Fibroblast of lung (primary cell): ENCODE measurements at regions not wholly inside any gene's neighbourhood (a gene's known extent, or its start where the extent isn't known, plus 50 kb on each side); places are given as distances from the start of the nearest gene placed in this dataset.

Source experiments
- DNase-seq, 2 donors: peaks; one replicate each; pipeline versions ENCODE4 v3.0.0 to v3.0.0-alpha.2; 2010; ENCODE audit warnings: low read depth in 2 of 2
- H2AFZ ChIP-seq: 2 replicates; pipeline ENCODE4 v1.5.1; 2012; ENCODE audit warnings: low read length, control low read depth, inconsistent platforms
- H3K27ac ChIP-seq: 2 replicates; pipeline ENCODE4 v1.5.1; 2011; ENCODE audit warnings: low read length, control low read depth; ENCODE audit not compliant: insufficient read depth
- H3K27me3 ChIP-seq: 2 replicates; pipeline ENCODE4 v1.5.1; 2011; ENCODE audit warnings: mild to moderate bottlenecking, low read length; ENCODE audit not compliant: control insufficient read depth, insufficient read depth
- H3K36me3 ChIP-seq: 2 replicates; pipeline ENCODE4 v1.5.1; 2011; ENCODE audit warnings: low read length; ENCODE audit not compliant: control insufficient read depth, insufficient read depth
- H3K4me1 ChIP-seq: 2 replicates; pipeline ENCODE4 v1.5.1; 2011; ENCODE audit warnings: low read length; ENCODE audit not compliant: control insufficient read depth, insufficient read depth; ENCODE audit errors: extremely low read depth
- H3K4me2 ChIP-seq: 2 replicates; pipeline ENCODE4 v1.5.1; 2011; ENCODE audit warnings: low read length, control low read depth; ENCODE audit not compliant: insufficient read depth; ENCODE audit errors: extremely low read depth
- H3K4me3 ChIP-seq, 4 experiments: fragments of 200-600 bp in 1 of 4; sonication (generic) in 1 of 4; replicated peaks in 1 of 4; 2 replicates each; pipeline ENCODE4 v1.5.1; 2011 to 2016; ENCODE audit warnings: low read length in 4 of 4, low read depth in 3 of 4, mild to moderate bottlenecking in 3 of 4, control low read depth in 2 of 4, inconsistent platforms in 1 of 4, mixed read lengths in 1 of 4; ENCODE audit not compliant: insufficient read depth in 1 of 4; ENCODE audit errors: control extremely low read depth in 1 of 4
- H3K79me2 ChIP-seq: 2 replicates; pipeline ENCODE4 v1.5.1; 2012; ENCODE audit warnings: mild to moderate bottlenecking, low read length, inconsistent platforms; ENCODE audit not compliant: control insufficient read depth, insufficient read depth
- H3K9ac ChIP-seq: 2 replicates; pipeline ENCODE4 v1.5.1; 2011; ENCODE audit warnings: mild to moderate bottlenecking, low read length, control low read depth; ENCODE audit not compliant: insufficient read depth
- H3K9me3 ChIP-seq: 2 replicates; pipeline ENCODE4 v1.5.1; 2012; ENCODE audit warnings: low read depth, low read length; ENCODE audit not compliant: control insufficient read depth, insufficient read depth
- H4K20me1 ChIP-seq: 2 replicates; pipeline ENCODE4 v1.5.1; 2011; ENCODE audit warnings: low read length; ENCODE audit not compliant: control insufficient read depth, insufficient read depth; ENCODE audit errors: extremely low read depth
- CTCF ChIP-seq, 2 donors: IDR thresholded peaks in 1 of 2; conservative IDR thresholded peaks in 1 of 2; 1 replicate in 1 of 2; 2 replicates in 1 of 2; pipeline ENCODE4 v1.5.1; 2011 to 2012; ENCODE audit warnings: low read length in 2 of 2, control low read depth in 1 of 2, inconsistent platforms in 1 of 2, low read depth in 1 of 2, mild to moderate bottlenecking in 1 of 2
- EZH2 ChIP-seq: IDR thresholded peaks from 2 replicates; pipeline ENCODE4 v1.5.1; 2012; ENCODE audit warnings: low read length, control low read depth, mild to moderate bottlenecking; ENCODE audit errors: missing control alignments

GRCh38 chr12:74292351-74293194 lies 245.1 kb upstream of the ATXN7L3B start:
- H3K79me2 ChIP-seq: no peaks in the 10 kb centered on the region
- H3K27me3 ChIP-seq: no peaks in the 10 kb centered on the region
- no peak overlapping the region for H3K9ac ChIP-seq
- no peaks in the 10 kb centered on the region for H4K20me1 ChIP-seq
- H3K4me1 ChIP-seq: no peaks in the 10 kb centered on the region
- TF ChIP-seq EZH2: no peak
- TF ChIP-seq CTCF (conservative IDR thresholded peaks at IDR 0.05 in 1 of 2, IDR thresholded peaks at IDR 0.05 in 1 of 2; ENCODE audit: low read depth in 1 of 2, low read length in 2 of 2): no peak
- H3K36me3 ChIP-seq: no peaks in the 10 kb centered on the region
- DNase-seq: no peak
- no peaks in the 10 kb centered on the region for H3K9me3 ChIP-seq
- no peak overlapping the region for H3K4me2 ChIP-seq
- H3K4me3 ChIP-seq: no peak overlapping the region
- H2AFZ ChIP-seq: no peak overlapping the region
- H3K27ac ChIP-seq: no peak overlapping the region

GRCh38 chr12:74293689-74294131 lies 243.9 kb upstream of the ATXN7L3B start:
- H3K36me3 ChIP-seq: no peaks in the 10 kb centered on the region
- no peak overlapping the region for H3K4me2 ChIP-seq

GRCh38 chr12:74317078-74317601 lies 220.5 kb upstream of the ATXN7L3B start:
- H3K9ac ChIP-seq: no peak overlapping the region
- no peaks in the 10 kb centered on the region for H3K9me3 ChIP-seq
- H3K27ac ChIP-seq: no peak overlapping the region
- no peaks in the 10 kb centered on the region for H3K79me2 ChIP-seq
- no peaks in the 10 kb centered on the region for H3K36me3 ChIP-seq
- peak; percentile 49 to 67 for DNase-seq
- H3K27me3 ChIP-seq: no peaks in the 10 kb centered on the region
- no peaks in the 10 kb centered on the region for H3K4me1 ChIP-seq
- no peak for TF ChIP-seq EZH2
- TF ChIP-seq CTCF (conservative IDR thresholded peaks at IDR 0.05 in 1 of 2, IDR thresholded peaks at IDR 0.05 in 1 of 2; ENCODE audit: low read depth in 1 of 2, low read length in 2 of 2): peak in 1 of 2 donors; percentile 14
- H3K4me2 ChIP-seq: no peak overlapping the region
- no peak overlapping the region for H3K4me3 ChIP-seq
- no peaks in the 10 kb centered on the region for H4K20me1 ChIP-seq
- no peak overlapping the region for H2AFZ ChIP-seq

More at GRCh38 chr12:74293689-74294131, 243.9 kb upstream of the ATXN7L3B start:
- H3K27ac ChIP-seq: no peak overlapping the region
- no peak overlapping the region for H2AFZ ChIP-seq
- H3K9ac ChIP-seq: no peak overlapping the region
- no peaks in the 10 kb centered on the region for H3K27me3 ChIP-seq
- H3K79me2 ChIP-seq: no peaks in the 10 kb centered on the region
- no peaks in the 10 kb centered on the region for H3K4me1 ChIP-seq
- no peak for DNase-seq
- no peak overlapping the region for H3K4me3 ChIP-seq
- no peak for TF ChIP-seq EZH2
- no peaks in the 10 kb centered on the region for H4K20me1 ChIP-seq
- no peaks in the 10 kb centered on the region for H3K9me3 ChIP-seq
